ENCODE measurements at regions not wholly inside any gene's neighbourhood (a gene's known extent, or its start where the extent isn't known, plus 50 kb on each side); places are given as distances from the start of the nearest gene placed in this dataset.
"Not testable (repeated sequence)": the region's sequence is repeated elsewhere in the genome, so short reads cannot be mapped to it uniquely, and the experiment has no call there.

DNA sequence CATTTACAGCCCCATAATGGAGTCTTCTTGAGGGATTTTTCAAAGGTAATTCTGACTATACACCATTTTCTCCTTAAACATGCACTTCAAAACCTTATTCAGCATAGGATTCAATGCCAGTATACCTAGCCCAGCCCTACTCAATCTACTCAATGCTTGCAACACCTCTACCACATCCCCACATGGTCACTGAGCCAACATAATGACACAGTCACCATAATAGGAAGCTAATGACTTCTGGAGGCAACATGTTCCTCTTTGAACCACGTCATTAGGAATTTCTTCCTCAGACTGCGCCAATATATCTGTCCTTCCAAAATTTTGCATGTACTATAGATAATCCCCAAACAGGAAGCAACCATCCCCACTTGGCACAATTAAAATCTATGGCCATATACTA is 153.9 kb upstream of the SETMAR start:
- no peak for DNase-seq (ENCODE audit: low spot score)

DNA sequence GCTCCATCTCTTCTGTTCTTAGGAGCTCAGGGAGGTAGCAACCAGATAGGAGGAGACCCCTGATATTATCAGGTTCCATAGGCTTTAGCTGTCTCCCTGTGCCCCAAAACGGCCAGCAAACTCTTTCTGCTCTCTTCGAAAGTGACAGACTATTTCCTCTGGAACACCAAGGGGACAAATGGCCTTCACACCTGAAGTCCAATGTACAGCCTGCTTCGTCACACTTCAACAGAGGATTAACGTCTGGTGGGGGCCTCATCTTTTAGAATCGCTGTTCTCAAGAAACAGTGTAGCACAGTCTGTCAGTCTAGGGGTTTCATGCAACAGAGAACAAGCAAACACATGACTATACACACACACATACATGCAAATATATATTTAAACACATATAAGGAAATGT is 152.4 kb upstream of the SETMAR start:
- DNase-seq (ENCODE audit: low spot score) = no peak

GRCh38 chr3:4151859-4152258 is 151.3 kb upstream of the SETMAR start:
- no peak for DNase-seq (ENCODE audit: low spot score)

DNA sequence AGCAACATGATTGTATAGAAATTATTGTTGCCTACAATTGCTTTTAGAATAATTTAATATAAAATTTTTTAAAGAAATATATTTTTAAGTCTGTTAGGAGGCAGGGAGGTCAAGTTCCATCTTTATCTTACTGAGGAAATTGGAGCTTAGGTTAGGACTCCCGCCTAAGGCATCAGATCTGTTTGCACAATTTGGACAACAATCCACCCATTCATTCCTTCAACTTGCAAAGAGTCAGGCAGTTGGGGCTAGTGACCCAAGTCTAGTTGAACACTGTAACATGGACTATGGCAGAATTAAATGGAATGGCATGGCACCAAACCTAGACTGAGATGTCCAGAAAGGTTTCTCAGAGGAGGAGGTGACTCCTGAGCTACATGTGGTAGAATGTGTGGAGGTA is 149.4 kb upstream of the SETMAR start:
- no peak for DNase-seq (ENCODE audit: low spot score)

DNA sequence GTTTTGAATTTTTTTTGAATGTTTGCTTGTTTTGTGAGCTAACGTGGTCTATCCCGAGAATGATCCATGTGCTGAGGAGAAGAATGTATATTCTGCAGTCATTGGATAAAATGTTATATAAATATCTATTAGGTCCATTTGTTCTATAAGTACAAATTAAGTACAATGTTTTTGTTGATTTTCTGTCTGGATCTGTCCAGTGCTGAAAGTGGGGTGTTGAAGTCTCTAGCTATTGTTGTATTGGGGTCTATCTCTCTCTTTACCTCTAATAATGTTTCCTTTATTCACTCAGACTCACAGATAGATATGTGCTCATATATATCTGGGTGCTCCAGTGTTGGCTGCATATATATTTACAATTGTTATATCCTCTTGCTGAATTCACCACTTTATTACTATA is 144.8 kb upstream of the SETMAR start:
- DNase-seq (ENCODE audit: low spot score) = no peak

DNA sequence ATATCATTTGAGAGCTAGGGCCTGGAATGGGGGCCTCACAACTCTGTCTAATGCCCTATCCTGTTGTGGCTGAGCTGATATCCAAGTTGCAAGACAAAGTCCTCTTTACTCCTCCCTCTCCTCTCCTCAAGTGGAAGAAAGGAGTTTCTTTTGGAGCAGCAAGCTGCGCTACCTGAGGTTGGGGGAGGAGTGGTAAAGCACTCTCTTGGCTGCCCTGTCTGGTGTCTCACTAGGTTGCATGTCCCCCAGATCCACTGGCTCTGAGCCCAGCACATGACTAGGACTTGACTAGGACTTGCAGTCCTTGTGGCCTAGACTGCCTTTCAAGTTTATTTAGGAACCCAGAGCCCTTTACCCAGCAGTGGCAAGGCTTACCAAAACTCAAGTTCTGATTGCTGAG is 141.1 kb upstream of the SETMAR start:
- no peak for DNase-seq (ENCODE audit: low spot score)

GRCh38 chr3:4163011-4163410 is 140.2 kb upstream of the SETMAR start:
- no peak for DNase-seq (ENCODE audit: low spot score)

GRCh38 chr3:4166540-4166939 is 136.6 kb upstream of the SETMAR start:
- DNase-seq (ENCODE audit: low spot score) = no peak

- DNase-seq (ENCODE audit: low spot score) = not testable (repeated sequence)
Measured at GRCh38 chr3:4167230-4167629, 135.9 kb upstream of the SETMAR start.

DNA sequence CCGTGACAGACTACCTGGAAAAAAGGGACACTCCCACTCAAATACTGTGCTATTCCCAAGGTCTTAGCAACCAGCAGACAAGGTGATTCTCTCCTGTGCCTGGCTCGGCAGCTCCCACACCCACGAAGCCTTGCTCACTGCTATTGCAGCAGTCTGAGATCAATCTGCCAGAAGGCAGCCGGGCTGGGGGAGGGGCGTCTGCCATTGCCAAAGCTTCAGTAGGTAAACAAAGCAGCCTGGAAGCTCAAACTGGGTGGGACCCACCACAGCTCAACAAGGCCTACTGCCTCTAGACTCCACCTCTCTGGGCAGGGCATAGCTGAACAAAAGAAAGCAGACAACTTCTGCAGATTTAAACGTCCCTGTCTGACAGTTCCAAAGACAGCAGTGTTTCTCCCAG is 128.4 kb upstream of the SETMAR start:
- no peak for DNase-seq (ENCODE audit: low spot score)

DNA sequence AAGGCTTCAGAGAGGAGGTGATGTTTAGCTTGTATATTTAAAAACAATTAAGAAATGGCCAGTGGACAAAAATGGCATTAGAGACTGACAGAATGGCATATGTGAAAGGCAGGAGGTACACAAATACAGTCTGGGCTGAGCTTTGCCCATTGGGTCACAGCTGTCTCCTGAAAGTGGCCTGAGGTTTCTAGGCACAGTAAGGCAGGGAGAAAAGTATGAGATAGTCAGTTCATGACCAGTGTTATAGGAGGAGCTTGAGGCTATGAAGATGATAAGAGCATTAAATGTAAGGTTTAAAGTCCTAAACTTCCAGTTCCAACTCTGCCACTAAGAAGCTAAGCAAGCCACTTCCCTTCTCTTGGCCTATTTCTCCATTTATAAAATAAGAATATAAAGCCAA is 111.2 kb upstream of the SETMAR start:
- no peak for DNase-seq (ENCODE audit: low spot score)

DNA sequence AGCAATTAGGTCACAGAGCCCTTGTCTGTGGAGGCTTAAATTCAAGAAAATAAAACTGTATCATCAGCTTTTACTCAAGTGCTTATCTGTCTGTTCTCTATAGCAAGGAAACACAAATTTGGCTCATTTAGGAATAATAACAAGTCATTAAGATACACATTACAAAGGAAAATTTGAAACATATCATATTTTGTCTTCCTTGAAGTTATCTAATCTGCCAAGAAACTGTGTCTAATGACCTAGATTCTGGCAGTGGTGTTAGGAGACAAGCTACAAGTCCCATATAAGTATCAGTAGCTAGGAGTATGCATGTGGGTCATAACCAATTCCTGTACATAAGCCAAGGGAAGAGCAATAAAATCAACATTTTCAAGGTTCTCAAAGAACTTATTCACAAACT is 108.2 kb upstream of the SETMAR start:
- DNase-seq (ENCODE audit: low spot score) = no peak

DNA sequence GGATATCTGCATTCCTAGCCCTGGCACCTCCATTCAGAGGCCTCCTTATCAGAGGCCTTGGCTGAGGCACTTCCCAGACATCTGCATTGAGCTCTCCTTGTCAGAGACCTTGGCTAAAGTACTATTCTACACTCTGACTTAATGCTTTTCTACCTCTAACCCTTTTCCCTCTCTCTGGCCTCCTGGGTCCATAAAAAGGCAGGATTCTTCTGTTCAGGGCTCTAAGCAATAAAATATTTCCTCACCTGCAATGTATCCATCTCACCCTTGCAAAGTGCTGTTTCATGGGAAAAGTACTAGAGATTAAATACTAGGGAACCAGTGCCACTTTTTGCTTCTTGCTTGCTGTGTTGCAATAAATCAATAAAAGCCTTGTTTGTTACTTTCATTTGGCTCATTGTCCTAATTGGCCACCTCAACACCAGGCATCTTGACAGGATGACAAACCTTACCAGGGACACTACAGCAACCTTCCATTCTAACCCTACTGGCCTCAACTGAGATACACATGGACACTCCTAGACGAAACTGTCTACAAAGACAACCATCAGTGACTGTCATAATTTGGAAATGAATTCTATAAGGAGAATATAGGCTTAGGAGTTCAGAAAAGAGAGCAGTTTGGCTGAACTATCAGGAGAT is 106.5 kb upstream of the SETMAR start:
- DNase-seq (ENCODE audit: low spot score) = no peak

GRCh38 chr3:4197670-4198069 is 105.5 kb upstream of the SETMAR start:
- no peak for DNase-seq (ENCODE audit: low spot score)

DNA sequence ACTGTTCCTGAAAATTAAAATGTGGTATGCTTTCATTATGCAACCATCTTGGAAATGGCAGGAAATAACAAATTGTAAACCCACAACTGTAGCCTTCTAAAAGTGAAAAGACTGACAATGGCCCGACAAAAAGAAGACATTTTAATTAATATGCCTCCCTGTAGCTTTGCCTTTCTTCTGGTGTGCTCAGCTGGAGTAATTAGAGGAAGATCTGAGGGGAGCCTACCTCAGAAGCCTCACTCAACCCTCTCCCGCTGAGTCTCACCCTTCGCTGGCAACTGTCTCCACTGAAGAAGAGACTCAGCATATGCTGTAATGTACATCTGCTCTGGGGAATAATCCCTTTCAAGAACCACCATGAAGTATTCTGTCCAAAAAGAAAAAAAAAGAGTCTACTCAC is 104.7 kb upstream of the SETMAR start:
- DNase-seq (ENCODE audit: low spot score) = no peak

- DNase-seq (ENCODE audit: low spot score) = not testable (repeated sequence)
Measured at GRCh38 chr3:4204776-4205175, 98.4 kb upstream of the SETMAR start.

GRCh38 chr3:4207672-4208071 is 95.5 kb upstream of the SETMAR start:
- DNase-seq (ENCODE audit: low spot score) = no peak

DNA sequence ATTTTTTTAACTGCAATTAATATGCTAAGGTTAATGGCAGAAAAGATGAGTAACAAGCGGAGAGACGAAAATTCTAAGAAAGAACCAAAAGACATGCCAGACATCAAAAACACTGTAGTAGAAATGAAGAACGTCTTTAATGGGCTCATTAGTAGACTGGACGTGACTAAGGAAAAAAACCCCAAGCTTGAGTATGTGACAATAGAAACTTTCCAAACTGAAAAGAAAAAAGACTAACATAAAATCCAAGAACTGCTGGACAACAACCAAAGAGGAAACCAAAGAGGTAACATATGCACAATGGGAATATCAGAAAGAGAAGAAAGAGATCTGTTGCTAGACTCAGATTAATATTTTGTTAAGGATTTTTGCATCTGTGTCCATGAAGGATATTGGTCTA is 94.6 kb upstream of the SETMAR start:
- DNase-seq (ENCODE audit: low spot score) = no peak

DNA sequence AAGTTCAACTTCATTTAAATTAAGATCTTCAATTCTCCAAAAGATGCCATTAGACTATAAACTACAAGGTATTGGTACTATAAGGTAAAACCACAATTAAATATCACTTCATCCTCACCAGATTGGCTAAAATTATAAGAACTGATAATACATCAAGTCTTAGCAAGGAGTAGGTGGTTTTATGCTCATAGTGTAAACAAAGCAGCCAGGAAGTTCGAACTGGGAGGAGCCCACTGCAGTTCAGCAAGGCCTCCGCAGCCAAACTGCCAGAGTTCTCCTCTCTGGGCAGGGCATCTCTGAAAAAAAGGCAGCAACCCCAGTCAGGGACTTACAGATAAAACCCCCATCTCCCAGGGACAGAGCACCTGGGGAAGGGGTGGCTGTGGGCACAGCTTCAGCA is 91.6 kb upstream of the SETMAR start:
- no peak for DNase-seq (ENCODE audit: low spot score)

DNA sequence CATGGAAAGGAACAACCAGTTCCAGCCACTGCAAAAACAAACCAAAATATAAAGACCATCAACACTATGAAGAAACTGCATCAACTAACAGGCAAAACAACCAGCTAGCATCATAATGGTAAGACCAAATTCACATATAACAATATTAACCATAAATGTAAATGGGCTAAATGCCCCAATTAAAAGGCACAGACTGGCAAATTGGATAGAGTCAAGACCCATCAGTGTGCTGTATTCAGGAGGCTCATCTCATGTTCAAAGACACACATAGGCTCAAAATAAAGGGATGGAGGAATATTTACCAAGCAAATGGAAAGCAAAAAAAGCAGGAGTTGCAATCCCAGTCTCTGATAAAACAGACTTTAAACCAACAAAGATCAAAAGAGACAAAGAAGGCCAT is 89.7 kb upstream of the SETMAR start:
- not testable (repeated sequence) for DNase-seq (ENCODE audit: low spot score)

- not testable (repeated sequence) for DNase-seq (ENCODE audit: low spot score)
Measured at GRCh38 chr3:4216974-4217373, 86.2 kb upstream of the SETMAR start.

GRCh38 chr3:4218456-4219226 is 84.5 kb upstream of the SETMAR start:
- DNase-seq (ENCODE audit: low spot score) = no peak

GRCh38 chr3:4219227-4219568 is 84.0 kb upstream of the SETMAR start:
- DNase-seq (ENCODE audit: low spot score) = no peak

- no peak for DNase-seq (ENCODE audit: low spot score)
Measured at GRCh38 chr3:4220065-4220464, 83.1 kb upstream of the SETMAR start.
